Cardiac fibroblast (primary cell): ENCODE measurements at regions not wholly inside any gene's neighbourhood (a gene's known extent, or its start where the extent isn't known, plus 50 kb on each side); places are given as distances from the start of the nearest gene placed in this dataset.
A peak's percentile ranks its signal among the peaks of the same experiment; 100 is the strongest.
"Not testable (repeated sequence)": the region's sequence is repeated elsewhere in the genome, so short reads cannot be mapped to it uniquely, and the experiment has no call there.

ENCODE experiments used
- DNase-seq, 2 donors: peaks; one replicate each; pipeline versions ENCODE4 v3.0.0 to v3.0.0-alpha.2; 2010; ENCODE audit warnings: low read depth in 2 of 2
- H3K4me3 ChIP-seq, 2 donors: replicated peaks in 1 of 2; 1 replicate in 1 of 2; 2 replicates in 1 of 2; pipeline ENCODE4 v1.5.1; 2011; ENCODE audit warnings: low read depth in 2 of 2, low read length in 2 of 2, mild to moderate bottlenecking in 2 of 2, moderate library complexity in 1 of 2
- TF ChIP-seq, protein P1 (sequence below): IDR thresholded peaks from one replicate; pipeline ENCODE4 v1.5.1; 2011; ENCODE audit warnings: low read depth, mild to moderate bottlenecking, low read length, inconsistent platforms

DNA sequence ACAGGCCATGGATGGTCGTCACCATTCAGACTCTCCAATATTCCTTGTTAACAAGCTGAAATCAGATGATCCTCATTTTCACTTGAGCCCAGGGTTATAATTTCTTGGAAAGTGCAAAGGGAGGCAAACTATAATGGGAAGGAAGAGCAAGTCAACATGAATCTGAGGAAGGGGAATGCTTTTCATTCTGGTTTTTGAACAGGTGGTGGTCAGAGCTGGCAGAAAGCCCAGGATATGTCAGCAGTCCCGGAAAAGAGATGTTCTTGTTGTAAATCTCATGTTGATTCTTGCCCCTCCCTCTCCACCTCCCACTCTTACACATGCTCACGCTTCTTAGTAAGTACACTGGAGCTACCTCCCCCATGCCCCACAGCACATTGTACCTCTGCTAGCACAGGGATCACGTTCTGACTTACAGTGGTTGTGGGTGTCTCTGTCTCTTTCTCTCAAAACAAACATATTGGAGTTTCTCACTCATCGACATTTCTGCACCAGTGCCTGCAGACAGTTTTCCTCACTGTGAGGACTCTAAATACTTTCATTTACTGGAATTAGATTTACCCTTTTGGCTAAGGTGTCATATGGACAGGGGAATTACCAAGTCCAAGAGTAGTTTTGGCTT lies 77.6 kb downstream of the XCL2 start:
- H3K4me3 ChIP-seq: no peak overlapping the region
- TF ChIP-seq, protein P1, sequence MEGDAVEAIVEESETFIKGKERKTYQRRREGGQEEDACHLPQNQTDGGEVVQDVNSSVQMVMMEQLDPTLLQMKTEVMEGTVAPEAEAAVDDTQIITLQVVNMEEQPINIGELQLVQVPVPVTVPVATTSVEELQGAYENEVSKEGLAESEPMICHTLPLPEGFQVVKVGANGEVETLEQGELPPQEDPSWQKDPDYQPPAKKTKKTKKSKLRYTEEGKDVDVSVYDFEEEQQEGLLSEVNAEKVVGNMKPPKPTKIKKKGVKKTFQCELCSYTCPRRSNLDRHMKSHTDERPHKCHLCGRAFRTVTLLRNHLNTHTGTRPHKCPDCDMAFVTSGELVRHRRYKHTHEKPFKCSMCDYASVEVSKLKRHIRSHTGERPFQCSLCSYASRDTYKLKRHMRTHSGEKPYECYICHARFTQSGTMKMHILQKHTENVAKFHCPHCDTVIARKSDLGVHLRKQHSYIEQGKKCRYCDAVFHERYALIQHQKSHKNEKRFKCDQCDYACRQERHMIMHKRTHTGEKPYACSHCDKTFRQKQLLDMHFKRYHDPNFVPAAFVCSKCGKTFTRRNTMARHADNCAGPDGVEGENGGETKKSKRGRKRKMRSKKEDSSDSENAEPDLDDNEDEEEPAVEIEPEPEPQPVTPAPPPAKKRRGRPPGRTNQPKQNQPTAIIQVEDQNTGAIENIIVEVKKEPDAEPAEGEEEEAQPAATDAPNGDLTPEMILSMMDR: no peak
- peak; percentile 44 to 79 for DNase-seq

DNA sequence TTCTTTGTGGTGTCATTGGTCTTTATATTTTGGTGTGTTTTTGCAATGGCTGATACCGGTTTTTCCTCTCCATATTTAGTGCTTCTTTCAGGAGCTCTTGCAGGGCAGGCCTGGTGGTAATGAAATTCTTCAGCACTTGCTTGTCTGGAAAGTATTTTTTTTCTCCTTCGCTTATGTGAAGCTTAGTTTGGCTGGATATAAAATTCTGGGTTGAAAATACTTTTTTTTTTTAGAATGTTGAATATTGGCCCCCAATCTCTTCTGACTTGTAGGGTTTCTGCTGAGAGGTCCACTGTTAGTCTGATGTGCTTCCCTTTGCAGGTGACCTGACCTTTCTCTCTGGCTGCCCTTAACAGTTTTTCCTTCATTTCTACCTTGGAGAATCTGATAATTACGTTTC lies 82.7 kb downstream of the XCL2 start:
- DNase-seq, H3K4me3 ChIP-seq: not testable (repeated sequence)

DNA sequence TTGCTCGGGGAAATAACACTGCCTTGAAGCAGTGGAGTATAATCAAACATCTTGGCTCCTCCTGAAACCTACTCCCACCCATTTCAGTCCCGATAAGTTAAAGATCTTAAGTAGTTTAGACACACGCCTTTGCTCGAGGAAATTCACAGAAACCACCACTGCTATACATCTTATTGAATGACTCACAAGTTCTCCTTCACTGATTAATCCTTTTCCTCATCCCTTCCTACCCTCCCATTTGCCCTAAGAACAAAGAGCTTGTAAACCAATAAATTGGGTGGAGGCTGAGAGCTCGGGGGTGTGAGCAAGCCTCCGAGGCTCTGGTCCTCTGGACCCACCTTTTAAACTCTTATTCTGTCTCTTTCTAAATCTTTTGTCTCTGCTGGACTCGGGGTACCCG lies 86.5 kb downstream of the XCL2 start:
- DNase-seq, H3K4me3 ChIP-seq: not testable (repeated sequence)

DNA sequence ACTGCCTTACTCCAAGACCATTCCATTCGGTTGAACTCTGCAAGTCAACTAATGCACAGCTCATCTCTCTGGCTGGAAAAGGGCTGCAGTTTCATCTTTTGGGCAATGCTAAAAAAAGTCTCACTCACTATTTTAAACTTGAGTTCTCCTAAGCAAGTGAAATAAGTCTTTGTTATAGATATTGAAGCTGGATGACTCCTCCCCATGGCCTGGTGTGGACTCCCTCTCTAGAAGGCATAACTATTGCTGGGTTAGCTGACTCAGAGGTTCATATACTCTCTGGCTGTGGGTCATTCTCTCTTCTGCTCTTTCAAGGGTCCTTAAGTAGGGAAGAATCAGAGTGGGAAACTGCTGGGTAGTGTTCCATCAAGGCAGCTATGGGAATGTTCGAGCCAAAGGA lies 88.0 kb downstream of the XCL2 start:
- TF ChIP-seq, protein P1: no peak
- DNase-seq: no peak
- no peak overlapping the region for H3K4me3 ChIP-seq

DNA sequence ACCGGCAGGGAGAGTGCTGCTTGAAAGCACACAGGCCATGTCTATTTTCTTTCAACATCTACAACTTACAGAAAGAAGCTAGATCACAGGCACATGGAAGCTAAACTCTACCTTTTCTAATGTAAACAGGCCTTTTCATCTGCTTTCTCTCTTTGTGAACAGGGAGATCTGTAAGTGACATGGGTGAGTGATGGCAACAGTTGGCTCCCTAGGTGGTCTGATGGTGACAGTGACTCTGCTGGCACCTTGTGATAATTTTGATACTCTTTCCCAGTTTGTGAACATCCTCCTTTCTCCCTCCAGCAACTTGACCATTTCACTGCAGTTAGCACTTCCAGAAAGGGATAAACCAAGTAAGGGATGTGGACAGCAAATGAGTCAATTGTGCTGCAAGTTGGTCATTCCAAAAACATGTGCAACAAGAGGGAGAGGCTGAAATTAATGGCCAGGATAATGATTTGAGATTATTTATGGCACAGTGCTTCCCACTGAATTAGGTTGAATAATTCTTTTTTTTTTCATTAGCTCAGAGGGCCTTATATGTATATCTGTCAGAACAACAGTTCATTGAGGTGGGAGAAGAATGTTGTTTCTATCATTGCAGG lies 89.5 kb downstream of the XCL2 start:
- TF ChIP-seq, protein P1: no peak
- DNase-seq: no peak
- H3K4me3 ChIP-seq: no peak overlapping the region

DNA sequence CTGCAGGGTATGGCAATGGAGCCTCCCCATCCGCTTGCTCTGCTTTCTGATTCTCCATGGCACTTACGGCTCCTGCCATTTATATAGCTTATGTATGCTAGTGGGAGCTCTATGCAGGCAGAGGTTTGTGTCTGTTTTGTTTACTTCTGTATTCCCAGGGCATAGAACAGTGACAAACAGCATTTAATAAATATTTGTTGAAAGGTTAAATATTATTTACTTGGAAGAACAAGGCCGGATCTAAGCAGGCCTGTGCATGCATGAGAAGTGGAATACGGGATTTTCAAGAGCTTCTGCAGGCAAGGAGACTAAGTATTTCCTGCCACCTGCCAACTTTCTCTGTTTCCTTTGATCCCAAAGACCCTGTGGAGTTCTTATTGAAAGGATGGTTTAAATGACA lies 90.7 kb downstream of the XCL2 start:
- H3K4me3 ChIP-seq: no peak overlapping the region
- TF ChIP-seq, protein P1: no peak
- DNase-seq: no peak

DNA sequence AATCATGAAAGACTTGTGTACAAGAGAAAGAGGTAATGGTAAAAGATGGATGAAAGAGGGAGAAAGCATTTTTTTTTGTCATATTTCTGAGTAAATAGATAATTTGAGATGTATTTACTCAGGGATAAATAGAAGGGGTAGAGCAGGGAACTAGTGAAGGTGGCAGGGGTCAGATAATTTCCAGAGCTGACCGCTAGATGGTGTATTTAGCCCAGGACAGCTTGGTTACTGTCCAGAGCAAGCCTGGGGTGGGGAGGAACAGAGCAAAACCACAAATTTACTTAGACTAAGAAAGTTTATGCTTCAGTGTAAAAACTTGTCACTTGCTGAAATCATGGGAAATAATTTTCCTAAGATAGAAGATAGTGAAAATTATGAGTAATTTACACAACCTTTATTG lies 91.5 kb downstream of the XCL2 start:
- TF ChIP-seq, protein P1: peak; percentile 40
- peak in 1 of 2 donors; percentile 8 for DNase-seq
- no peak overlapping the region for H3K4me3 ChIP-seq

DNA sequence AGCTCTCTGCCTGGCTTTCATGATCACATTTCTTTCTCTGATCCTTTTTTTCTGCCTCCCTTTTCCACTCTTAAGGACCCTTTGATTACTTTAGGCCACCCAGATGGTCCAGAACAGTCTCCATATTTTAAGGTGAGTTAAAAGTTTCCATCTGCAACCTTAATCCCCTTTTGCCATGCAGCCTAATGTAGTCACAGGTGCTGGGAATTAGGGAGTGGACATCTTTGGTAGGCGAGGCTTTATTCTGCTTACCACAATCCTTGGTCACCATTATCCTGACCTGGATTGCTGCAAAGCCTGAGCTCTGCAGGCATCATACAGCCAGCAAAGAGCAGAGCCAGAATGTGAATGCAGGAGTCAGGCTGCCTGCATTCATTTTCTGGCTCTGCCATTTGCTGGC lies 95.9 kb downstream of the XCL2 start:
- H3K4me3 ChIP-seq: no peak overlapping the region
- no peak for DNase-seq
- TF ChIP-seq, protein P1: no peak
